ENCODE measurements at regions not wholly inside any gene's neighbourhood (a gene's known extent, or its start where the extent isn't known, plus 50 kb on each side); places are given as distances from the start of the nearest gene placed in this dataset.

GRCh38 chr11:92512204-92512569 lies 287.6 kb downstream of the FAT3 start:
- DNase-seq (ENCODE audit: low read depth in 4 of 4, low spot score in 3 of 4) = no peak

- no peak for DNase-seq (ENCODE audit: low read depth in 4 of 4, low spot score in 3 of 4)
These were observed 299.0 kb downstream of the FAT3 start for GRCh38 chr11:92523611-92524010.

- no peak for DNase-seq (ENCODE audit: low read depth in 4 of 4, low spot score in 3 of 4)
These were observed 299.9 kb downstream of the FAT3 start for GRCh38 chr11:92524542-92524941.

- no peak for DNase-seq (ENCODE audit: low read depth in 4 of 4, low spot score in 3 of 4)
These were observed 302.8 kb downstream of the FAT3 start for GRCh38 chr11:92527467-92527866.

GRCh38 chr11:92528001-92528400 lies 303.4 kb downstream of the FAT3 start:
- peak in 1 of 4 donors; percentile 10 for DNase-seq (ENCODE audit: low read depth in 4 of 4, low spot score in 3 of 4)

GRCh38 chr11:92531065-92531739 lies 306.6 kb downstream of the FAT3 start:
- DNase-seq (ENCODE audit: low read depth in 4 of 4, low spot score in 3 of 4) = no peak

GRCh38 chr11:92533657-92534335 lies 309.2 kb downstream of the FAT3 start:
- DNase-seq (ENCODE audit: low read depth in 4 of 4, low spot score in 3 of 4) = no peak

GRCh38 chr11:92536883-92537282 lies 312.3 kb downstream of the FAT3 start:
- DNase-seq (ENCODE audit: low read depth in 4 of 4, low spot score in 3 of 4) = no peak

- no peak for DNase-seq (ENCODE audit: low read depth in 4 of 4, low spot score in 3 of 4)
These were observed 315.5 kb downstream of the FAT3 start for GRCh38 chr11:92540096-92540495.

GRCh38 chr11:92545906-92546471 lies 321.4 kb downstream of the FAT3 start:
- no peak for DNase-seq (ENCODE audit: low read depth in 4 of 4, low spot score in 3 of 4)

- no peak for DNase-seq (ENCODE audit: low read depth in 4 of 4, low spot score in 3 of 4)
These were observed 322.0 kb downstream of the FAT3 start for GRCh38 chr11:92546603-92547002.

- no peak for DNase-seq (ENCODE audit: low read depth in 4 of 4, low spot score in 3 of 4)
These were observed 325.8 kb downstream of the FAT3 start for GRCh38 chr11:92550411-92550810.

- no peak for DNase-seq (ENCODE audit: low read depth in 4 of 4, low spot score in 3 of 4)
These were observed 326.3 kb downstream of the FAT3 start for GRCh38 chr11:92550871-92551270.

GRCh38 chr11:92552942-92553341 lies 328.3 kb downstream of the FAT3 start:
- no peak for DNase-seq (ENCODE audit: low read depth in 4 of 4, low spot score in 3 of 4)

- no peak for DNase-seq (ENCODE audit: low read depth in 4 of 4, low spot score in 3 of 4)
These were observed 330.1 kb downstream of the FAT3 start for GRCh38 chr11:92554688-92555087.

GRCh38 chr11:92556431-92556830 lies 331.8 kb downstream of the FAT3 start:
- DNase-seq (ENCODE audit: low read depth in 4 of 4, low spot score in 3 of 4) = peak; percentile 25 to 33 (median 28)

GRCh38 chr11:92557879-92558278 lies 333.3 kb downstream of the FAT3 start:
- DNase-seq (ENCODE audit: low read depth in 4 of 4, low spot score in 3 of 4) = no peak

- DNase-seq (ENCODE audit: low read depth in 4 of 4, low spot score in 3 of 4) = no peak
These were observed 333.7 kb downstream of the FAT3 start for GRCh38 chr11:92558323-92558722.

- DNase-seq (ENCODE audit: low read depth in 4 of 4, low spot score in 3 of 4) = no peak
These were observed 345.1 kb downstream of the FAT3 start for GRCh38 chr11:92569726-92570125.

GRCh38 chr11:92572559-92572958 lies 347.9 kb downstream of the FAT3 start:
- no peak for DNase-seq (ENCODE audit: low read depth in 4 of 4, low spot score in 3 of 4)

GRCh38 chr11:92576315-92576714 lies 351.7 kb downstream of the FAT3 start:
- DNase-seq (ENCODE audit: low read depth in 4 of 4, low spot score in 3 of 4) = no peak

GRCh38 chr11:92580908-92581307 lies 356.3 kb downstream of the FAT3 start:
- no peak for DNase-seq (ENCODE audit: low read depth in 4 of 4, low spot score in 3 of 4)
